ENCODE measurements at regions not wholly inside any gene's neighbourhood (a gene's known extent, or its start where the extent isn't known, plus 50 kb on each side); places are given as distances from the start of the nearest gene placed in this dataset.

GRCh38 chr7:26487780-26488515 is 196.3 kb downstream of the SNX10 start:
- DNase-seq (ENCODE audit: low spot score): no peak

GRCh38 chr7:26489391-26489790 is 197.7 kb downstream of the SNX10 start:
- DNase-seq (ENCODE audit: low spot score): no peak

- DNase-seq (ENCODE audit: low spot score): no peak
These were observed 198.4 kb downstream of the SNX10 start for GRCh38 chr7:26489906-26490639.

- DNase-seq (ENCODE audit: low spot score): no peak
These were observed 199.3 kb downstream of the SNX10 start for GRCh38 chr7:26490640-26491624.

GRCh38 chr7:26492816-26493215 is 201.2 kb downstream of the SNX10 start:
- no peak for DNase-seq (ENCODE audit: low spot score)

DNA sequence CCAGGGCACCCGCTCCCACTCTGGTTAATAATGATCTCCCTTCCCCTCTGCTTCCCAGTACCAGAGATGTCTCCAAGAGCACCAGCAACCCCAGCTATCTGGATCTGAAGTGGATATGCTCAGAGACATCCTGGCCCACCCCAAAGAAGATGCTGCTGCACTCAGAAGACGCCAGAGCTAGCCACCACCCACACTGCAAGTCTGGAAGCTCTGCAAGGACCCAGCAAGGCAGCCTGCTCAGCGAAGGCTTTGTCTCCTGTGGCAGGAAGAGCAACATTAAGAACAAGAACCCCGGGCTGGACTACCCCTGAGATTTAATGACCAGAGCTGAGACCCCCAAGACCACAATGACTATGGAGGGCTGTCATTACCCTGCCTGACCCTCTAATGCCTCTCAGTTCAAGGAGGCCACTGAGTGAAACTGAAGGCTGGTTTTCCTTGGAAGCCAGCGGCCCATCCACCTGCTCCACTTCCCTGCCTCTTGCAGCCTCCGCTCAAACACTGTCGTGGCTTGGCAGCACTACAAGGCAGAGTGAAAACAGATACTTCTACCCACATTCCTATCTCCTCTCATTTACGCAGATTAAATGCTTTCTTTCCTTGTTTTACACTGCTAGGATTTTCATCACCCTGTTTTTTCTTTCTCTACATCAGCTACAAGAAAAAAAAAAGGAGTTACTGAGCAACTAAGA is 202.2 kb downstream of the SNX10 start:
- no peak for DNase-seq (ENCODE audit: low spot score)

- no peak for DNase-seq (ENCODE audit: low spot score)
These were observed 203.9 kb downstream of the SNX10 start for GRCh38 chr7:26495569-26495968.

GRCh38 chr7:26497801-26498596 is 206.3 kb downstream of the SNX10 start:
- no peak for DNase-seq (ENCODE audit: low spot score)

- DNase-seq (ENCODE audit: low spot score): no peak
These were observed 207.7 kb downstream of the SNX10 start for GRCh38 chr7:26499315-26499897.

- peak; percentile 22 for DNase-seq (ENCODE audit: low spot score)
These were observed 209.2 kb downstream of the SNX10 start for GRCh38 chr7:26500749-26501352.

GRCh38 chr7:26504411-26505120 is 212.9 kb downstream of the SNX10 start:
- no peak for DNase-seq (ENCODE audit: low spot score)

DNA sequence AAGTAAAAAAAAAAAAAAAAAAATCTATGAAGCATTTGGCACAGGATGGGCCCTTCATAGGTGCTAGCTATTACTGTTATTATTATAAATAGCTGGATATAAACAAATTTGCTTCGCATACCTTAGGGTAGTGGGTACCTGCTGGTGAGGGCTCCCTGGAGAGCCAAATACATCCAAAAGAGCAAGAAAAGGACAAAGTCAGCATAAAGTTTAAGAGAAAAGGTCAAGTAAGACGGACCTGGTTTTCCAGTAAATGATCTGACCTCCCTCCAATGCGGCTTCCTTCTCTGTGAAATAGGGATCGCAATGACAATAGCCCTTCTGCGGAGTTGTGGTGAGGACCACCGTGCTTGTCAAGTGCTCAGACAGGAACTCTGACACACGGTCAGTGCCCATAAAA is 214.5 kb downstream of the SNX10 start:
- DNase-seq (ENCODE audit: low spot score): no peak

DNA sequence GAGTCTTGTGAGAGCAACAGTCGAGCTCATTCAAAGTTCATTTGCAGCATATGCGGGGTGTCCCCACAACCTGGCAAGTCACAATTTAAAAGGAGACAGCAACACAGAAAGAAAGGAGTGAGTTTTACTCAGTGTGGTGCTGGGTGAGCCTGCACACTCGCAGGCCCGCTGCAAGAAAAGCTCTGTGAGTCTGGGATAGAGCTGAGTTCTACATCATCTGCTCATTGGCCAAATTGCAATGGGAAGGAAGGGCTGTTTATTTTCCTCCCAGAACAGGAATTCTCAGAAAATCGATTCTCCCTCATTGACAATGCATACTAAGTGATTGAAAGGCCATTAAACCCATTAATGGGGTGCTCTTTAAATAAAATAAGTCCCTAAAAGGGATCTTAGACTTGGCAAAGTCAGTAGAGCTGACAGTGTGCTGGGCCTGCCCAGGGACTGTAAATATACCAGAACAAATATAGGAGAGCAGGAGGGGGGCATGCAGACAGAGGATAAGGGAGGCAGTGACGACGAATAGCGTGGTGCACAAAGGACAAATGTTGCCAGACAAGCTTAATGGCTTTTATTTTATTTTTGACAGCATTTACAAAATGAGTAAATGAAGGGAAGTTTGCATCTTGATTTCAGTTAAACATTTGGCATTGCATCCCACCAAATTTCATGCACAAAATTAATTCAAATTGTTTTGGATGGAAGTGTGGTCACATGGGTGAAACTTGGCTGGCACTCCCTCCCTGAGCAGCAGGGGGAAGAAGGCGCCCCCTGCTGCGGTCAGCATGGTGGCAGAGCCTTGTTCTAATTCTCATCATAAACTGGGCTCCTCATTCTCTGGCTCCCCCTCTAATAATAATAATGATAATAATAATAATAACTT is 215.7 kb downstream of the SNX10 start:
- no peak for DNase-seq (ENCODE audit: low spot score)

DNA sequence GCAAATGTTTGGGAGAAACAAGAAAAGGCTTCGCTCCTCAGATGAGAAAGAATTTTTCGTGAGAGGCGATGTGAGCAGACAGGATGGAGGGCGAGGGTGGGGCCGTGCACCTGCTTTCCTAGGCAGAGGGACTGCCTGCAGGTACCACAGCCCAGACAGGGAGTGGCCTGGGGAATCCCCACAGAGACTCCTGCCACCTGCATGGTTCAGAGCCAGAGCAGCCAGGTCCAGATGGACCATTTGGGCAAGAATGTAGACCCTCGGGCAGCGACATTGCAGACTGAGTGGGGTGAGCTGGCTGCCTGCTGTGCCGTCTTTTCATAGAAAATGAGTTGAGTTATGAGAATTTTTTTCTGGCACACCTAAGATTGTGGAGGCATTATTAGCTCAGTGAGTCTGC is 216.8 kb downstream of the SNX10 start:
- DNase-seq (ENCODE audit: low spot score): no peak

DNA sequence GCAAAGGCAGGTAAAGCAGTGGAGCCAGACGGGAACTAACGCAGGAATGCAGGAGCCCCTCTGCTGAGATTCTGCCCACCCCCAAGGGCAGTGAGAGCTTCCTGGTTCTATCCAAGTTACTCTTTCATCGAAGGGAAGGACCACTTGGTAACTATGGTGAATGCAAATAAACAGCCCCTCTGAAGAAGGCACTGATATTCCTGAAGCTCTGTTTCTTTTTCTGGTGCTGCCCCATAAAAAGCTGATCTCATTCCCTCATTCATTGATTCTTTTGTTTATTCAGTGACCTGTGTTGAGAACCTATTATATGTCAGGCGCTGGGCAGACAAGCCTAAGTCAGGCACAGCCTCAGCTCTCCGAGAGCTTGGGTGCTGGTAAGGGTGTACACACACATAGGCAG is 217.3 kb downstream of the SNX10 start:
- no peak for DNase-seq (ENCODE audit: low spot score)

GRCh38 chr7:26510231-26510957 is 218.7 kb downstream of the SNX10 start:
- no peak for DNase-seq (ENCODE audit: low spot score)

GRCh38 chr7:26511866-26512265 is 220.2 kb downstream of the SNX10 start:
- DNase-seq (ENCODE audit: low spot score): no peak

- no peak for DNase-seq (ENCODE audit: low spot score)
These were observed 221.1 kb downstream of the SNX10 start for GRCh38 chr7:26512737-26513136.
